ENCODE measurements at regions not wholly inside any gene's neighbourhood (a gene's known extent, or its start where the extent isn't known, plus 50 kb on each side); places are given as distances from the start of the nearest gene placed in this dataset.

DNA sequence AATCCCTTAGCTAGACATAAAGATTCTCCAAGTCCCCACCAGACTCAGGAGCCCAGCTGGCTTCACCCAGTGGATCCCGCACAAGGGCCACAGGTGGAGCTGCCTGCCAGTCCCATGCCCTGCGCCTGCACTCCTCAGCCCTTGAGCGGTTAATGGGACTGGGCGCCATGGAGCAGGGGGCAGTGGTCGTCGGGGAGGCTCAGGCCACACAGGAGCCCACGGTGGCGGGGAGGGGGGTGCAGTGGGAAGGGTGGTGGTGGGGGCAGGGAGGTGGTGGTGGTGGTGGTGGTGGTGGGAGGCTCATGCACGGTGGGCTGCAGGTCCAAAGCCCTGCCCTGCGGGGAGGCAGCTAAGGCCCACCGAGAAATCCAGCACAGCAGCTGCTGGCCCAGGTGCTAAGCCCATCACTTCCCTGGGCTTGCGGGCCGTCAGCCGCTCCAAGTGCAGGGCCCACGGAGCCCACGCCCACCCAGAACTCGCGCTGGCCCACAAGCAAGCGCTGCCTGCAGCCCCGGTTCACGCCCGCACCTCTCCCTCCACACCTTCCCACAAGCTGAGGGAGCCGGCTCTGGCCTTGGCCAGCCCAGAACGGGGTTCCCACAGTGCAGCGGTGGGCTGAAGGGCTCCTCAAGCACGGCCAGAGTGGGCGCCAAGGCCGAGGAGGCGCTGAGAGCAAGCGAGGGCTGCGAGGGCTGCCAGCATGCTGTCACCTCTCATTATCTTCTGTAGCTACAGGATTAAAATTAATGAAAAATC is 732.5 kb upstream of the POM121L12 start:
- DNase-seq = no peak
- WGBS, 5 donors = 89 to 99% (median 96%) methylated on average over 22 to 31 of the region's 31 CpGs
- no peak for TF ChIP-seq EP300 (IDR thresholded peaks at IDR 0.05)
- TF ChIP-seq, protein P1, sequence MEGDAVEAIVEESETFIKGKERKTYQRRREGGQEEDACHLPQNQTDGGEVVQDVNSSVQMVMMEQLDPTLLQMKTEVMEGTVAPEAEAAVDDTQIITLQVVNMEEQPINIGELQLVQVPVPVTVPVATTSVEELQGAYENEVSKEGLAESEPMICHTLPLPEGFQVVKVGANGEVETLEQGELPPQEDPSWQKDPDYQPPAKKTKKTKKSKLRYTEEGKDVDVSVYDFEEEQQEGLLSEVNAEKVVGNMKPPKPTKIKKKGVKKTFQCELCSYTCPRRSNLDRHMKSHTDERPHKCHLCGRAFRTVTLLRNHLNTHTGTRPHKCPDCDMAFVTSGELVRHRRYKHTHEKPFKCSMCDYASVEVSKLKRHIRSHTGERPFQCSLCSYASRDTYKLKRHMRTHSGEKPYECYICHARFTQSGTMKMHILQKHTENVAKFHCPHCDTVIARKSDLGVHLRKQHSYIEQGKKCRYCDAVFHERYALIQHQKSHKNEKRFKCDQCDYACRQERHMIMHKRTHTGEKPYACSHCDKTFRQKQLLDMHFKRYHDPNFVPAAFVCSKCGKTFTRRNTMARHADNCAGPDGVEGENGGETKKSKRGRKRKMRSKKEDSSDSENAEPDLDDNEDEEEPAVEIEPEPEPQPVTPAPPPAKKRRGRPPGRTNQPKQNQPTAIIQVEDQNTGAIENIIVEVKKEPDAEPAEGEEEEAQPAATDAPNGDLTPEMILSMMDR (IDR thresholded peaks at IDR 0.05) = no peak
- no peak for TF ChIP-seq POLR2A (IDR thresholded peaks at IDR 0.05)
- TF ChIP-seq POLR2AphosphoS5 (IDR thresholded peaks at IDR 0.05) = no peak
- Histone ChIP-seq H3K4me1 (no peaks in the 10 kb centered on the region), H3K27ac (no peak overlapping the region), H3K9me3 (no peaks in the 10 kb centered on the region), H3K36me3 (no peaks in the 10 kb centered on the region), H3K27me3 (no peaks in the 10 kb centered on the region), H3K4me3 (no peak overlapping the region)
- intact Hi-C loops (cut with DNase I; ENCODE audit: low total_unique reads) = no loop called here

DNA sequence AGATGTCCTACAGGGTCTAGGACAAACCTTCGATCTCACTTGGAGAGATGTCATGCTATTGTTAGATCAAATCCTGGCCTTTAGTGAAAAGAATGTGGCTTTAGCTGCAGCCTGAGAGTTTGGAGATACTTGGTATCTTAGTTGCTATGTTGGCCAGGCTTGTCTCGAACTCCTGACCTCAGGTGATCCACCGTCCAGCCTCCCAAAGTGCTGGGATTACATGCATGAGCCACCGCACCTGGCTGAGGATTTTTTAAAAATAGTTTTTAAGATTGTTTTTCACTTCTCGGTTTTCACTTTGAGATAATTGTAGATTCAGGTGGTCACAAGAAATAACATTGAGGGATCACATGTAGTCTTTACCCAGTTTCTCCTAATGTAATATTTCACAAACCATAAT is 738.3 kb upstream of the POM121L12 start:
- H3K36me3 ChIP-seq = no peaks in the 10 kb centered on the region
- H3K4me3 ChIP-seq = no peak overlapping the region
- H3K27me3 ChIP-seq = no peaks in the 10 kb centered on the region
- no peaks in the 10 kb centered on the region for H3K4me1 ChIP-seq
- peaks cover 0 to 13% (median 7%) of the 10 kb centered on the region in 4 donors for H3K9me3 ChIP-seq
- intact Hi-C loops (cut with DNase I; ENCODE audit: low total_unique reads) = no loop called here
- DNase-seq = no peak
- no peak for TF ChIP-seq EP300 (IDR thresholded peaks at IDR 0.05)
- TF ChIP-seq POLR2AphosphoS5 (IDR thresholded peaks at IDR 0.05) = no peak
- TF ChIP-seq POLR2A (IDR thresholded peaks at IDR 0.05) = no peak
- TF ChIP-seq, protein P1 (IDR thresholded peaks at IDR 0.05) = no peak
- H3K27ac ChIP-seq = no peak overlapping the region
- WGBS, 5 donors = 80 to 84% (median 82%) methylated on average over 5 of the region's 5 CpGs

DNA sequence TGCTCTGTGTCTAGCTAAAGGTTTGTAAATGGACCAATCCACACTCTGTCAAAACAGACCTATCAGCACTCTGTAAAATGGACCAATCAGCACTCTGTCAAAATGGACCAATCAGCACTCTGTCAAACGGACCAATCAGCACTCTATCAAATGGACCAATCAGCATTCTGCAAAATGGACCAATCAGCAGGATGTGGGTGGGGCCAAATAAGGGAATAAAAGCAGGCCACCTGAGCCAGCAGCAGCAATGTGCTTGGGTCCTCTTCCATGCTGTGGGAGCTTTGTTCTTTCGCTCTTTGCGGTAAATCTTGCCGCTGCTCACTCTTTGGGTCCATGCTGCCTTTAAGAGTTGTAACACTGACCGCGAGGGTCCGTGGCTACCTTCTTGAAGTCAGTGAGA is 740.5 kb upstream of the POM121L12 start:
- Histone ChIP-seq H3K36me3 (no peaks in the 10 kb centered on the region), H3K27ac (no peak overlapping the region), H3K4me3 (no peak overlapping the region), H3K27me3 (no peaks in the 10 kb centered on the region), H3K9me3 (peaks cover 0 to 13% (median 7%) of the 10 kb centered on the region in 4 donors), H3K4me1 (no peaks in the 10 kb centered on the region)
- intact Hi-C loops (cut with DNase I; ENCODE audit: low total_unique reads) = no loop called here
- no peak for TF ChIP-seq POLR2AphosphoS5 (IDR thresholded peaks at IDR 0.05)
- TF ChIP-seq, protein P1 (IDR thresholded peaks at IDR 0.05) = no peak
- TF ChIP-seq POLR2A (IDR thresholded peaks at IDR 0.05) = no peak
- no peak for TF ChIP-seq EP300 (IDR thresholded peaks at IDR 0.05)
- 82 to 88% (median 87%) methylated on average over 7 of the region's 7 CpGs for WGBS, 5 donors
- no peak for DNase-seq

DNA sequence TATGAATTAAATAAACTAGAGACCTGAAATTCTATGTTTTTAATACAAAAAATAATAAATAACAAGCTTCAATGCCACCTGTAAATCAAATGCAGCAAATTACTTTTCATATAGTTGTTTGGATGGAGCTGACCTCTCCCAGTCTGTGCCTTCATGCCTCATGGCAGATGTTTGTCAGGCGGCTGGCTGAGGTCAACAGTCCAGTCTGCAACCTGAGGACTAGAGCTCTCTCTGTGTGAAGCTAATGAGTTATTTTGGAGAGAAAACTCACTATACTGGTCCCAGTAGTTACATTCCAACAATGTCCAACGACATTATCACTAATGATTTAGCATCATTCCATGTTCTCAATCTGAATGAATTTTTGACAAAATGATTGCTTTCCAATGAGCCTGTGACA is 746.2 kb upstream of the POM121L12 start:
- H3K9me3 ChIP-seq = no peaks in the 10 kb centered on the region
- TF ChIP-seq EP300 (IDR thresholded peaks at IDR 0.05) (no peak), POLR2A (IDR thresholded peaks at IDR 0.05) (no peak), POLR2AphosphoS5 (IDR thresholded peaks at IDR 0.05) (no peak)
- TF ChIP-seq, protein P1 (IDR thresholded peaks at IDR 0.05) = no peak
- intact Hi-C loops (cut with DNase I; ENCODE audit: low total_unique reads) = no loop called here
- no peaks in the 10 kb centered on the region for H3K27me3 ChIP-seq
- H3K4me3 ChIP-seq = no peak overlapping the region
- WGBS, 5 donors = 48 to 73% (median 51%) methylated on average over 2 of the region's 2 CpGs
- H3K36me3 ChIP-seq = no peaks in the 10 kb centered on the region
- no peaks in the 10 kb centered on the region for H3K4me1 ChIP-seq
- no peak overlapping the region for H3K27ac ChIP-seq
- DNase-seq = no peak
